Progenitor cell of endocrine pancreas (in vitro differentiated cells): ENCODE measurements at regions not wholly inside any gene's neighbourhood (a gene's known extent, or its start where the extent isn't known, plus 50 kb on each side); places are given as distances from the start of the nearest gene placed in this dataset.
"Not testable (repeated sequence)": the region's sequence is repeated elsewhere in the genome, so short reads cannot be mapped to it uniquely, and the experiment has no call there.

Source experiments
- DNase-seq: peaks from one replicate; pipeline ENCODE4 v3.0.0; 2021; ENCODE audit warnings: low spot score; ENCODE audit not compliant: unreplicated experiment
- H3K27ac Mint-ChIP-seq: 2 replicates; pipeline ENCODE4 v1.8.0; 2021; ENCODE audit warnings: mild to moderate bottlenecking, moderate library complexity, mixed read lengths
- H3K27me3 Mint-ChIP-seq: 2 replicates; pipeline ENCODE4 v1.8.0; 2021; ENCODE audit warnings: mixed read lengths
- H3K36me3 Mint-ChIP-seq: 2 replicates; pipeline ENCODE4 v1.8.0; 2022; ENCODE audit warnings: mixed read lengths; ENCODE audit not compliant: insufficient read depth
- H3K4me1 Mint-ChIP-seq: 2 replicates; pipeline ENCODE4 v1.8.0; 2021; ENCODE audit warnings: low read depth, mixed read lengths
- H3K4me3 Mint-ChIP-seq: 2 replicates; pipeline ENCODE4 v1.8.0; 2021; ENCODE audit warnings: low read depth, mild to moderate bottlenecking, moderate library complexity, mixed read lengths
- H3K9me3 Mint-ChIP-seq: 2 replicates; pipeline ENCODE4 v1.8.0; 2021; ENCODE audit warnings: low read depth, mixed read lengths
- CTCF ChIP-seq: fragments of 200-600 bp; sonication (generic); IDR thresholded peaks from one replicate; pipeline ENCODE4 v1.5.0; 2021; ENCODE audit warnings: antibody characterized with exemption, mild to moderate bottlenecking; ENCODE audit not compliant: unreplicated experiment

- DNase-seq, result no peak
- H3K4me3 Mint-ChIP-seq, result no peak overlapping the region
- no peaks in the 10 kb centered on the region for H3K27me3 Mint-ChIP-seq
- TF ChIP-seq CTCF, result no peak
- H3K4me1 Mint-ChIP-seq, result no peaks in the 10 kb centered on the region
- no peak overlapping the region for H3K27ac Mint-ChIP-seq
- peaks cover 24% of the 10 kb centered on the region for H3K9me3 Mint-ChIP-seq
- peaks cover 14% of the 10 kb centered on the region for H3K36me3 Mint-ChIP-seq
Measured at GRCh38 chr6:2305951-2306350, 60.5 kb upstream of the GMDS start.

GRCh38 chr6:2302482-2302881, 57.1 kb upstream of the GMDS start:
- H3K4me1 Mint-ChIP-seq, H3K27me3 Mint-ChIP-seq, H3K27ac Mint-ChIP-seq, DNase-seq, H3K4me3 Mint-ChIP-seq: not testable (repeated sequence)
- peaks cover 50% of the 10 kb centered on the region for H3K9me3 Mint-ChIP-seq
- peaks cover 36% of the 10 kb centered on the region for H3K36me3 Mint-ChIP-seq

DNA sequence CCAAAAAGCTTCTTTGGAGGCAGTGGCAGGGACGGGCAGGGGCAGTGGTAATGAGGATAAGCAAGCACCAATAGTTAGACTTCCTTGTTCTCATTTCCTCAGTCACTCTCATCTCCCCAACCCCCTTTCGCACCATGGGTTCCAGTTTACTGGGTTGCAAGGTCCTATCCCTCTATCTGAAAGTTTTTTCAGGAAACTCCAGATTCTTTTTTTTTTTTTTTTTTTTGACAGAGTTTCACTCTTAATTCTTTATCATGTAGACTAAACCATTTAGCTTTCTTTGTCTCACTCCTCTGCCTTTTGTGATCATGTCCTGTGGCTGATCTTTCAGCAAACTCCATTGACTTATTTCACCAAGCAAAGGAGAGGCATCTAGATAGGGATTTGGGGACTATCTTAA, 51.4 kb upstream of the GMDS start:
- Mint-ChIP-seq H3K9me3 (peaks cover 57% of the 10 kb centered on the region), H3K4me1 (no peaks in the 10 kb centered on the region), H3K27me3 (no peaks in the 10 kb centered on the region), H3K4me3 (no peak overlapping the region), H3K36me3 (peaks cover 38% of the 10 kb centered on the region), H3K27ac (no peak overlapping the region)
- DNase-seq, result no peak
- no peak for TF ChIP-seq CTCF
